Fibroblast of mammary gland (primary cell): ENCODE measurements at regions not wholly inside any gene's neighbourhood (a gene's known extent, or its start where the extent isn't known, plus 50 kb on each side); places are given as distances from the start of the nearest gene placed in this dataset.

ENCODE experiments used
- DNase-seq: peaks from one replicate; pipeline ENCODE4 v3.0.0-alpha.2; 2010; ENCODE audit warnings: low read depth
- H3K4me3 ChIP-seq: 2 replicates; pipeline ENCODE4 v1.5.1; 2011; ENCODE audit warnings: low read depth, mild to moderate bottlenecking, low read length, moderate library complexity; ENCODE audit not compliant: control insufficient read depth
- TF ChIP-seq, protein P1 (sequence below): conservative IDR thresholded peaks from 2 replicates; pipeline ENCODE4 v1.5.1; 2011; ENCODE audit warnings: low read depth, low read length, inconsistent platforms; ENCODE audit not compliant: control insufficient read depth, insufficient read depth

DNA sequence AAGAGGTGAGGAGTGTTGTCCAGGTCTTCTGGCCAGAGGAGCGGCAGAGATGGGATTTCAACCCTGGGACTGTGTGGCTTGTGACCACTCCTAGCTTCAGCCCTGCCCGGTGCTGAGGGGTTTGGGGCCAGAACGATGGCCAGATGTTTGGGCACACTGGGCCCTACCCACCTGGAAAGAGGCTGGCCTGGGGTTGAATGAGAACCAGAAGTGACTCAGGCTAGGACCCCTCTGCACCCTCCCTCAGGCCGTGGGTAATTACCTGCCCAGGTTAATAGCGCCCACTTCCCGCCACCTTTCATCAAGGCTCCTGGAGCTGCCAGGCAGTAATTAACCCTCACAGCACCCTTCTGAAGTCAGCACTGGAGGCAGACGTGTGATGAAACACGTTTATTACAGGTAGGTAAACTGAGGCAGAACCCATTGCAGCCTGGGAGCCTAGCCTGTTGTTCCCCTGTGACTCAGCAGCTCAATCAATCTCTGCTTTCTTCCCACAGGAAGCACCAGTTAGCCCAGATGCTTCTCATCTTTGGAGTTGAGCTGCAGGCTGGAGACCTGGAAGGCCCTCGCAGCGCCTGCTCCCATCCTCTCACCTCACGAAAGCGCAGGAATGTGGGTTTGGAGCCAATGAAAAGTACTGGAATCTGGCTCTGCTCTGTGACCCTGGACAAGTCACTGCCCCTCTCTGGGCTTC lies 120.8 kb downstream of the CEBPB start:
- TF ChIP-seq, protein P1, sequence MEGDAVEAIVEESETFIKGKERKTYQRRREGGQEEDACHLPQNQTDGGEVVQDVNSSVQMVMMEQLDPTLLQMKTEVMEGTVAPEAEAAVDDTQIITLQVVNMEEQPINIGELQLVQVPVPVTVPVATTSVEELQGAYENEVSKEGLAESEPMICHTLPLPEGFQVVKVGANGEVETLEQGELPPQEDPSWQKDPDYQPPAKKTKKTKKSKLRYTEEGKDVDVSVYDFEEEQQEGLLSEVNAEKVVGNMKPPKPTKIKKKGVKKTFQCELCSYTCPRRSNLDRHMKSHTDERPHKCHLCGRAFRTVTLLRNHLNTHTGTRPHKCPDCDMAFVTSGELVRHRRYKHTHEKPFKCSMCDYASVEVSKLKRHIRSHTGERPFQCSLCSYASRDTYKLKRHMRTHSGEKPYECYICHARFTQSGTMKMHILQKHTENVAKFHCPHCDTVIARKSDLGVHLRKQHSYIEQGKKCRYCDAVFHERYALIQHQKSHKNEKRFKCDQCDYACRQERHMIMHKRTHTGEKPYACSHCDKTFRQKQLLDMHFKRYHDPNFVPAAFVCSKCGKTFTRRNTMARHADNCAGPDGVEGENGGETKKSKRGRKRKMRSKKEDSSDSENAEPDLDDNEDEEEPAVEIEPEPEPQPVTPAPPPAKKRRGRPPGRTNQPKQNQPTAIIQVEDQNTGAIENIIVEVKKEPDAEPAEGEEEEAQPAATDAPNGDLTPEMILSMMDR = no peak
- peak; percentile 30 for DNase-seq
- no peak overlapping the region for H3K4me3 ChIP-seq

DNA sequence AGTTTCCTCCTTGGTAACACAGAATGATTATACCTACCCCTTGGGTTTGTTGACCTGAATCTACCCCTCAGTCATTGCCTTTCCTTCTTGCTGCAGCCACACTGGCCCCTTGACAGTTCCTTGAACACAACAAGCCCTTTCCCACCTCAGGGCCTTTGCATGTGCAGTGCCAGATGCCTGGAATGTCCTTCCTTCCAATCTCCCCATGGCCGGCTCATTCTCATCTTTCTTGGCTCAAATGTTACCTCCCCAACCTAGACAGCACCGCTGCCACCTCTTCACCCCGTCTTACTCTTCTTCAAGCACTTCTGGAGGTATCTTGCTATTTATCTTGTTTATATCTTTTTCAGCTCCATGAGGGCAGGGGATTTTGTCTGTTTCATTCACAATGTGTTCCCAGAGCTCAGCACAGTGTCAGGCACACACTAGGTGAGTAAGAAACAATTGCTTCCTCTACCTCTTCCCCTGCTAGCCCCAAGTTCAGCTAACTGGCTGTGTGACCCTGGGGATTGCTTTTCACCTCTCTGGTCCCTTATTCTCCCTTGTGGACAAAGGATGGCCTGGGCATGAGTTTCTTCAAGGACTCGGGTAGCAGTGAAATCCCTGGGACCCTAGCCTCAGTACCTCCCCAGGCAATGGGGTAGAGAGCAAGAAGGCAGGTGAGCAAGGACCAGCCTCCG lies 121.5 kb downstream of the CEBPB start:
- TF ChIP-seq, protein P1 = no peak
- no peak overlapping the region for H3K4me3 ChIP-seq
- no peak for DNase-seq

DNA sequence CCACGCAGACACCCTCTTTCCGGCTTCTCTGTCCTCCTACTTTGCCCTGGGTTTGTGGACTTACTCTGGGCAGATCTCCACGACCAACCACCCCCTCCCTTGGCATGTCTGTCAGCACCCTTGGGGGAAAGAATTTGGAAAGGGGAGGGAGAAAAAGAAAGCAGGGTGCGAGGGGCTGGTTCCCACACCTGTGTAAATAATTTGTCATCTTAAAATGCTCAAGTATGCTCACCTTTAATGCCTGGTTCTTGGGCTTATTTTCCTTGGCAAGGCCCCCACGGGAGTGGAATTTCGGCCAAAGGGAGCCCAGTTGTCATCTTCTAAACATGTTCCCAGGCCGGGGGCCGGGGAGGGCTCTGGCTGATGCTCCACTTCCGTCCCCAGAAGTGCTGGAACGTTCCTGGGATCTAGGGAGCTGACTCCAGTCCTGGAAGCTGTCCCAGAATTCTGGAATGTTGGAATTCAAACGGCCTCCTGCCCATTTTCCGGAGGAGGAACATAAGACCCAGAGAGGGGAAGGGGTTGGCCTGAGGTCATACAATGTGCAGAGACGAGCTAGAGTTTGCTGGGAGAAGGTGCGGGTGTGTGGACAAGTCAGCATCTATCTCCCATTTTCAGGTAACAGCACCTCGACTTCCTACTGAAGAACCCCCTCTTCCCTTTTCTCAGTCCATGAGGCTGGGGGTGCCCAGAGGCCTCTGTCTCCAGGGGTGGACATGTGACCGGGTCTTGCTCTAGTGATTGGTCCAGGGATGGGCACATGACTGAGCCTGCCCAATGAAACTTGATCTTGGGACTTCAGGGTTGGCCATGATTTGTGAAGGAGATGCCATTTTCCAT lies 122.3 kb downstream of the CEBPB start:
- no peak overlapping the region for H3K4me3 ChIP-seq
- TF ChIP-seq, protein P1 = no peak
- DNase-seq = peak; percentile 92

DNA sequence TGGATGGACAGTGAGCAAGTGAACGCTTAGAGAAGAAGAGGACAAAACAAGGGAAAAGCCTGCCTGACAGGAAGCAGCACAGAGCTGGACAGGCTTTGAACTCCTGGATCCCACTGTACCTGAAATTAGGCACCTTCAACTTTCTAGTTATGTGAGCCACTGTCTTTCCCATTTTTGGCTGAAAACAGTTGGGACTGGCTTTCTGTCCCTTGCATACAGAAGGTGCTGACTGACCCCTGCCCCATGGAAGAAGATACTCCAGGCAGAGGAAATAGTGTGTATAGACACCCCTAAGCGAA lies 122.8 kb downstream of the CEBPB start:
- TF ChIP-seq, protein P1 = no peak
- no peak overlapping the region for H3K4me3 ChIP-seq
- no peak for DNase-seq

DNA sequence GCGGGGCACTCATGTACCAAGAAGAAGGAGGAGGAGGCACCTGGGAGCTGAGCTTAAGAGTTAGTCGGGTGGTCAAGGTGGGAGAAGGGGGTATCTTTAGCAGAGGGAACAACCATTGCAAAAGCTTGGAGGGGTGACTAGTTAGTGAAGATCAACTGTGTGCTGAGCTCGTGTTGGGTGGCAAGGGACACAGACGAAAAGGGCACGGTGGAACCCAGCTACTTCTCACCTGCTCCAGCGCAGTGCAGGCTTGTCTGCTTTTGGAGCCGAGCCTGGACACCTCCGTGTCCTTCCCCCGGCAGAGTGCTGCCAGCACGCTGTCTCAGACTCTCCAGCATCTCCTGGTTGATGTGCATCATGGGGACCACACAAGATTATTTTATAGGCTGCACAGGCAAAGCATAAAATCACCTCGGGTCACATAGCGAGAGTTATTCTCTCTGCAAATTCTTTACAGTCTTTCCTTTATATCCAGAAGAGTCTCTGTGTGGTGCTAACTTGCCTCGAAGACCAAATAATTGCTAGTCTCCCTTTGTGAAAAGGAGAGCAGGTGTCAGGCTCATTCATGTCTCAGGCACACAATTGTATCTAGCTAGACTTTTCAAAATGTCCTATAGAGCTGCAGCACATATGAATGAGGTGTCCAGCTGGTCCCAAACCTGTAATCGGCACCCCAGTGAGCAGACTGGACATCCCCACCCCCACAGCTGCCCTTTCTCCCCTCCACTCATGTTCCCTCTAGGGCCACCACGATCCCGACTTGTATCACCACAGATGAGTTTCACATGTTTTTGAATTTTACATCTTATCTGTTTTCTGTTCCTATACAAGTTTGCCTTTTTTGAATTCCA lies 123.4 kb downstream of the CEBPB start:
- TF ChIP-seq, protein P1 = no peak
- no peak overlapping the region for H3K4me3 ChIP-seq
- no peak for DNase-seq

DNA sequence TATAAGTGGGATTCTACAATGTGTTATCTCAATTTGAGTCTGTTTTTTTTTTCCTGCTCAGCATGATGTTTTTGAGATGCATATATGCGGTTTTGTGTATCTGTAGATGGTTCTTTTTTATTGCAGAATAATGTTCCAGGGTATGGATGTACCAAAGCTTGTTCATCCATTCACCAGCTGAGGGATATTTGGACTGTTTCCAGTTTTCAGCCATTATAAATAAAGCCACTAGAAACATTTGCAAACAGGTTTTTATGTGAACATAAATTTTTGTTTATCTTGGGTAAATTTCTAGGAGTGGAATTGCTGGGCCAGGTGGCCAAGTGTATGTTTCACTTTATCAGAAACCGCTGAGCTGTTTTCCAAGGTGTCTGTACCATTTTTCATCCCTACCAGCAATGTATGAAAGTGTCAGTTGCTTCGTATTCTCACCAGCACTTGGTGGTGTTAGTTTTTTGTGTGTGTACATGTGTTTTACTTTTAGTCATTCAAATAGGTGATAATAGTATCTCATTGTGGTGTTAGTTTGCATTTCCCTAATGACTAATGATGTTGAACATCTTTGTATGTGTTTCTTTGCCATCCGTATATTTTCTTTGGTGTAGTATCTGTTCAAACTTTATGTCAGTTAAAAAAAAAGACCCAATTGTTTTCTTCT lies 124.2 kb downstream of the CEBPB start:
- TF ChIP-seq, protein P1 = no peak
- DNase-seq = no peak

More for the DNA sequence above, 124.2 kb downstream of the CEBPB start:
- H3K4me3 ChIP-seq = no peak overlapping the region
